SH-SY5Y (cell line): ENCODE measurements at regions not wholly inside any gene's neighbourhood (a gene's known extent, or its start where the extent isn't known, plus 50 kb on each side); places are given as distances from the start of the nearest gene placed in this dataset.

ENCODE experiments used
- GATA2 ChIP-seq: IDR thresholded peaks from 2 replicates; pipeline ENCODE4 v1.6.1; 2011; ENCODE audit warnings: mild to moderate bottlenecking, low read depth, low read length
- GATA3 ChIP-seq: IDR thresholded peaks from 2 replicates; pipeline ENCODE4 v1.6.1; 2011; ENCODE audit warnings: low read depth, mild to moderate bottlenecking, low read length, moderate library complexity

GRCh38 chr18:78378403-78378802 is 601.2 kb upstream of the SALL3 start:
- no peak for TF ChIP-seq GATA2
- TF ChIP-seq GATA3: no peak
